ENCODE measurements at regions not wholly inside any gene's neighbourhood (a gene's known extent, or its start where the extent isn't known, plus 50 kb on each side); places are given as distances from the start of the nearest gene placed in this dataset.
A peak's percentile ranks its signal among the peaks of the same experiment; 100 is the strongest.

DNA sequence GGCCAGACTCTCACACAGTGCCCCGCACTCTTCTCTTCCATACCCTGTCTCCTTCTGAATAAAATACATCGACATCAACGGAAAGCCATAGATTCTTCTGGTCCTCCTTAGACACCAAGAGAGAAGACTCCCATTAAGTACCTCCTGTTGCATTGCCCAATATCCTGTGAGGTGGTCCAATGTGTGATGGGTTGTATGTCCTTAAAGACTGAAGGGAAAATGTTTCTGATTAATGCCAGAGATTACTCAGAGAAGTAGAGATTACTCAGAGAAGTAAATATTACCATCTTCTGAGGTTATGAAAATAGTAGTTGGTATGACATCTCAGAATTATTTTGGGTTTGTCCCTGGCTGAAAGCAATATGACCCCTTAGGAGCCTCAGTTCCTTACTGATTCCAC, 60.8 kb upstream of the GALNT15 start:
- H3K4me3 Mint-ChIP-seq (ENCODE audit: unreplicated experiment): no peak overlapping the region
- no peaks in the 10 kb centered on the region for H3K36me3 Mint-ChIP-seq (ENCODE audit: unreplicated experiment)
- peaks cover 9% of the 10 kb centered on the region for H3K4me1 Mint-ChIP-seq (ENCODE audit: unreplicated experiment)
- no peak overlapping the region for H3K27ac Mint-ChIP-seq (ENCODE audit: unreplicated experiment)
- H3K27me3 Mint-ChIP-seq (ENCODE audit: unreplicated experiment): no peaks in the 10 kb centered on the region
- DNase-seq (ENCODE audit: extremely low spot score, unreplicated experiment): no peak
- TF ChIP-seq CTCF (IDR thresholded peaks at IDR 0.05): no peak
- peaks cover 8% of the 10 kb centered on the region for H3K9me3 Mint-ChIP-seq (ENCODE audit: unreplicated experiment)

GRCh38 chr3:16114429-16114828, 60.1 kb upstream of the GALNT15 start:
- DNase-seq (ENCODE audit: extremely low spot score, unreplicated experiment): no peak
- peaks cover 9% of the 10 kb centered on the region for H3K4me1 Mint-ChIP-seq (ENCODE audit: unreplicated experiment)
- H3K9me3 Mint-ChIP-seq (ENCODE audit: unreplicated experiment): peaks cover 8% of the 10 kb centered on the region
- H3K36me3 Mint-ChIP-seq (ENCODE audit: unreplicated experiment): no peaks in the 10 kb centered on the region
- H3K4me3 Mint-ChIP-seq (ENCODE audit: unreplicated experiment): no peak overlapping the region
- H3K27me3 Mint-ChIP-seq (ENCODE audit: unreplicated experiment): no peaks in the 10 kb centered on the region
- TF ChIP-seq CTCF (IDR thresholded peaks at IDR 0.05): no peak
- peak overlapping the region; percentile 42 for H3K27ac Mint-ChIP-seq (ENCODE audit: unreplicated experiment)

- no peaks in the 10 kb centered on the region for H3K27me3 Mint-ChIP-seq (ENCODE audit: unreplicated experiment)
- peaks cover 9% of the 10 kb centered on the region for H3K4me1 Mint-ChIP-seq (ENCODE audit: unreplicated experiment)
Measured at GRCh38 chr3:16114930-16115329, 59.5 kb upstream of the GALNT15 start.

DNA sequence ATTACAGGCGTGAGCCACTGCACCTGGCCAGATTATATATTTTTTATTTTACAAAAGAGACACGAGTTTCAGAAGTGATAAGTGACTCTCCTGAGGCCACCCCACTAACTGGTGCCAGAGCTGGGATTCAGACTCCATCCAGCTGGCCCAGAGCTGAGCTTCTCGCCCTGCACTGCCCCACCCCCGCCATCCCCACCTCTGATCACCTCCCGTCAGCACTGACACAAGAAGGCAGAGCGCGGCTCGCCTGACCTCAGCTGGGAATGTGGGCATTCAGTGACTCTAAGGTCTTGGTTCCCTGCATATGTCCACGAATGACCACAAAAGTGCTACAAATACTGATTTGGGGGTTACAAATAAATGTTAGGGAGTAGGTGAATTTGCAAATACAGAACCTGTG, 56.1 kb upstream of the GALNT15 start:
- Mint-ChIP-seq H3K36me3 (ENCODE audit: unreplicated experiment) (no peaks in the 10 kb centered on the region), H3K27me3 (ENCODE audit: unreplicated experiment) (no peaks in the 10 kb centered on the region), H3K4me3 (ENCODE audit: unreplicated experiment) (no peak overlapping the region), H3K9me3 (ENCODE audit: unreplicated experiment) (peaks cover 3% of the 10 kb centered on the region), H3K27ac (ENCODE audit: unreplicated experiment) (no peak overlapping the region), H3K4me1 (ENCODE audit: unreplicated experiment) (peaks cover 9% of the 10 kb centered on the region)
- no peak for DNase-seq (ENCODE audit: extremely low spot score, unreplicated experiment)
- TF ChIP-seq CTCF (IDR thresholded peaks at IDR 0.05): no peak

More at GRCh38 chr3:16114930-16115329, 59.5 kb upstream of the GALNT15 start:
- Mint-ChIP-seq H3K9me3 (ENCODE audit: unreplicated experiment) (peaks cover 8% of the 10 kb centered on the region), H3K36me3 (ENCODE audit: unreplicated experiment) (no peaks in the 10 kb centered on the region), H3K4me3 (ENCODE audit: unreplicated experiment) (no peak overlapping the region), H3K27ac (ENCODE audit: unreplicated experiment) (no peak overlapping the region)
- DNase-seq (ENCODE audit: extremely low spot score, unreplicated experiment): no peak
- no peak for TF ChIP-seq CTCF (IDR thresholded peaks at IDR 0.05)

DNA sequence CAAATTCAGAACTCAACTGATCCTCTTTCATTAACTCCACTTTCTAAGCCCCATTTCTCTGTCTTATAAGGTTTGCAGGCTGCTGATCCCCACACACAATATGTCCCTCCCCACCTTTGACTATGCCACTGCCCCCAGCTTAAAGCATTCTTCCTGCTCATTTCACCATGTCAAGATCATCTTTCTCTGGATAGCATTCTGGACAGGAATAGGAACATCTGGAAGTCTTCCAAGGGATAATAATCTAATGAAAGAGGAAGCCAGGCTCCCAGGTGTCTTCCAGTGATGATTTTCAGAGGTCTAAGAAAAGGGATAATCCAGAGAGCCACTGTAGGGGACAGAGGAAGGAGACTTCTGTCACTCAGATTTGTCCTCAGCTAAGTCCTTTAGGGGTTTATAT, 54.6 kb upstream of the GALNT15 start:
- H3K27me3 Mint-ChIP-seq (ENCODE audit: unreplicated experiment): no peaks in the 10 kb centered on the region
- H3K4me3 Mint-ChIP-seq (ENCODE audit: unreplicated experiment): no peak overlapping the region
- no peak for TF ChIP-seq CTCF (IDR thresholded peaks at IDR 0.05)
- H3K9me3 Mint-ChIP-seq (ENCODE audit: unreplicated experiment): no peaks in the 10 kb centered on the region
- peaks cover 3% of the 10 kb centered on the region for H3K4me1 Mint-ChIP-seq (ENCODE audit: unreplicated experiment)
- no peak for DNase-seq (ENCODE audit: extremely low spot score, unreplicated experiment)
- H3K27ac Mint-ChIP-seq (ENCODE audit: unreplicated experiment): no peak overlapping the region
- no peaks in the 10 kb centered on the region for H3K36me3 Mint-ChIP-seq (ENCODE audit: unreplicated experiment)
